ENCODE measurements at regions not wholly inside any gene's neighbourhood (a gene's known extent, or its start where the extent isn't known, plus 50 kb on each side); places are given as distances from the start of the nearest gene placed in this dataset.
A peak's percentile ranks its signal among the peaks of the same experiment; 100 is the strongest.

DNA sequence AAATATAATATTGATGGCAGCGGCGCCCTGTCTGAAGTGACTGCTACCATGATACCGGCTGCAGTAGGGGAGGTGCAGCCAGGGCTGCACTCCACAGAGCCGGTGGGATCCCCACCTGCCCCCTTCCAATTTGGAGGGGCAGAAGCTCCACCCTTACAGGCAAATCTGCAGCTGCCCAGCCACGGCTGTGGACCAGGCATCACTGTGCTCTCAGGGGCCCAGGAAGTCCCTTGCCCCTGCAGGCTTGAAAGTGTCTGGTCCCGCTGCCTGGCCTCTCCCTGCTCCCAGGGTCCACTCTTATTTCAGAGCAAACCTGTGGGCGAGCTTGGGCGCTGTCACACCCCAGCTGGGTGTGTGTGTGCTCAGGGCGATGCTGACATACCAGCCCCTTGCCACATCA lies 172.7 kb upstream of the SMIM30 start:
- WGBS: 79% methylated on average over 9 of the region's 9 CpGs
- Histone ChIP-seq H3K27me3 (ENCODE audit: control insufficient read depth in 4 of 4, insufficient read depth in 4 of 4, low read length in 3 of 4) (no peaks in the 10 kb centered on the region), H3K27ac (ENCODE audit: low read depth in 1 of 2, low read length in 2 of 2) (no peak overlapping the region), H3K9ac (ENCODE audit: low read depth in 1 of 2, low read length in 2 of 2) (no peak overlapping the region), H3K9me3 (ENCODE audit: control insufficient read depth in 4 of 4, low read length in 3 of 4) (no peaks in the 10 kb centered on the region), H3K36me3 (ENCODE audit: control insufficient read depth in 4 of 4, insufficient read depth in 3 of 4, low read depth in 1 of 4, low read length in 3 of 4) (no peaks in the 10 kb centered on the region), H3K4me1 (ENCODE audit: control insufficient read depth in 4 of 4, insufficient read depth in 4 of 4, low read length in 3 of 4) (no peaks in the 10 kb centered on the region), H3K4me3 (ENCODE audit: low read depth in 1 of 3, low read length in 3 of 3) (no peak overlapping the region)
- no peak for DNase-seq (ENCODE audit: low spot score)
- TF ChIP-seq RXRA (IDR thresholded peaks at IDR 0.05) (no peak), TAF1 (conservative IDR thresholded peaks at IDR 0.05) (no peak), RAD21 (IDR thresholded peaks at IDR 0.05) (no peak), FOXA2 (IDR thresholded peaks at IDR 0.05) (no peak), SP1 (IDR thresholded peaks at IDR 0.05) (no peak), HNF4A (conservative IDR thresholded peaks at IDR 0.05) (no peak), GABPA (IDR thresholded peaks at IDR 0.05 in 1 of 2, conservative IDR thresholded peaks at IDR 0.05 in 1 of 2) (no peak), NR2F2 (IDR thresholded peaks at IDR 0.05) (no peak), FOXA1 (IDR thresholded peaks at IDR 0.05) (no peak)
- TF ChIP-seq, protein P1, sequence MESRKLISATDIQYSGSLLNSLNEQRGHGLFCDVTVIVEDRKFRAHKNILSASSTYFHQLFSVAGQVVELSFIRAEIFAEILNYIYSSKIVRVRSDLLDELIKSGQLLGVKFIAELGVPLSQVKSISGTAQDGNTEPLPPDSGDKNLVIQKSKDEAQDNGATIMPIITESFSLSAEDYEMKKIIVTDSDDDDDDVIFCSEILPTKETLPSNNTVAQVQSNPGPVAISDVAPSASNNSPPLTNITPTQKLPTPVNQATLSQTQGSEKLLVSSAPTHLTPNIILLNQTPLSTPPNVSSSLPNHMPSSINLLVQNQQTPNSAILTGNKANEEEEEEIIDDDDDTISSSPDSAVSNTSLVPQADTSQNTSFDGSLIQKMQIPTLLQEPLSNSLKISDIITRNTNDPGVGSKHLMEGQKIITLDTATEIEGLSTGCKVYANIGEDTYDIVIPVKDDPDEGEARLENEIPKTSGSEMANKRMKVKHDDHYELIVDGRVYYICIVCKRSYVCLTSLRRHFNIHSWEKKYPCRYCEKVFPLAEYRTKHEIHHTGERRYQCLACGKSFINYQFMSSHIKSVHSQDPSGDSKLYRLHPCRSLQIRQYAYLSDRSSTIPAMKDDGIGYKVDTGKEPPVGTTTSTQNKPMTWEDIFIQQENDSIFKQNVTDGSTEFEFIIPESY (IDR thresholded peaks at IDR 0.05): no peak
- TF ChIP-seq, protein P2, sequence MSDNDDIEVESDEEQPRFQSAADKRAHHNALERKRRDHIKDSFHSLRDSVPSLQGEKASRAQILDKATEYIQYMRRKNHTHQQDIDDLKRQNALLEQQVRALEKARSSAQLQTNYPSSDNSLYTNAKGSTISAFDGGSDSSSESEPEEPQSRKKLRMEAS (IDR thresholded peaks at IDR 0.05): no peak
- TF ChIP-seq, protein P3, sequence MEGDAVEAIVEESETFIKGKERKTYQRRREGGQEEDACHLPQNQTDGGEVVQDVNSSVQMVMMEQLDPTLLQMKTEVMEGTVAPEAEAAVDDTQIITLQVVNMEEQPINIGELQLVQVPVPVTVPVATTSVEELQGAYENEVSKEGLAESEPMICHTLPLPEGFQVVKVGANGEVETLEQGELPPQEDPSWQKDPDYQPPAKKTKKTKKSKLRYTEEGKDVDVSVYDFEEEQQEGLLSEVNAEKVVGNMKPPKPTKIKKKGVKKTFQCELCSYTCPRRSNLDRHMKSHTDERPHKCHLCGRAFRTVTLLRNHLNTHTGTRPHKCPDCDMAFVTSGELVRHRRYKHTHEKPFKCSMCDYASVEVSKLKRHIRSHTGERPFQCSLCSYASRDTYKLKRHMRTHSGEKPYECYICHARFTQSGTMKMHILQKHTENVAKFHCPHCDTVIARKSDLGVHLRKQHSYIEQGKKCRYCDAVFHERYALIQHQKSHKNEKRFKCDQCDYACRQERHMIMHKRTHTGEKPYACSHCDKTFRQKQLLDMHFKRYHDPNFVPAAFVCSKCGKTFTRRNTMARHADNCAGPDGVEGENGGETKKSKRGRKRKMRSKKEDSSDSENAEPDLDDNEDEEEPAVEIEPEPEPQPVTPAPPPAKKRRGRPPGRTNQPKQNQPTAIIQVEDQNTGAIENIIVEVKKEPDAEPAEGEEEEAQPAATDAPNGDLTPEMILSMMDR (IDR thresholded peaks at IDR 0.05; ENCODE audit: low read depth, low read length, missing input control): no peak
- TF ChIP-seq, protein P4, sequence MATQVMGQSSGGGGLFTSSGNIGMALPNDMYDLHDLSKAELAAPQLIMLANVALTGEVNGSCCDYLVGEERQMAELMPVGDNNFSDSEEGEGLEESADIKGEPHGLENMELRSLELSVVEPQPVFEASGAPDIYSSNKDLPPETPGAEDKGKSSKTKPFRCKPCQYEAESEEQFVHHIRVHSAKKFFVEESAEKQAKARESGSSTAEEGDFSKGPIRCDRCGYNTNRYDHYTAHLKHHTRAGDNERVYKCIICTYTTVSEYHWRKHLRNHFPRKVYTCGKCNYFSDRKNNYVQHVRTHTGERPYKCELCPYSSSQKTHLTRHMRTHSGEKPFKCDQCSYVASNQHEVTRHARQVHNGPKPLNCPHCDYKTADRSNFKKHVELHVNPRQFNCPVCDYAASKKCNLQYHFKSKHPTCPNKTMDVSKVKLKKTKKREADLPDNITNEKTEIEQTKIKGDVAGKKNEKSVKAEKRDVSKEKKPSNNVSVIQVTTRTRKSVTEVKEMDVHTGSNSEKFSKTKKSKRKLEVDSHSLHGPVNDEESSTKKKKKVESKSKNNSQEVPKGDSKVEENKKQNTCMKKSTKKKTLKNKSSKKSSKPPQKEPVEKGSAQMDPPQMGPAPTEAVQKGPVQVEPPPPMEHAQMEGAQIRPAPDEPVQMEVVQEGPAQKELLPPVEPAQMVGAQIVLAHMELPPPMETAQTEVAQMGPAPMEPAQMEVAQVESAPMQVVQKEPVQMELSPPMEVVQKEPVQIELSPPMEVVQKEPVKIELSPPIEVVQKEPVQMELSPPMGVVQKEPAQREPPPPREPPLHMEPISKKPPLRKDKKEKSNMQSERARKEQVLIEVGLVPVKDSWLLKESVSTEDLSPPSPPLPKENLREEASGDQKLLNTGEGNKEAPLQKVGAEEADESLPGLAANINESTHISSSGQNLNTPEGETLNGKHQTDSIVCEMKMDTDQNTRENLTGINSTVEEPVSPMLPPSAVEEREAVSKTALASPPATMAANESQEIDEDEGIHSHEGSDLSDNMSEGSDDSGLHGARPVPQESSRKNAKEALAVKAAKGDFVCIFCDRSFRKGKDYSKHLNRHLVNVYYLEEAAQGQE (IDR thresholded peaks at IDR 0.05): no peak

DNA sequence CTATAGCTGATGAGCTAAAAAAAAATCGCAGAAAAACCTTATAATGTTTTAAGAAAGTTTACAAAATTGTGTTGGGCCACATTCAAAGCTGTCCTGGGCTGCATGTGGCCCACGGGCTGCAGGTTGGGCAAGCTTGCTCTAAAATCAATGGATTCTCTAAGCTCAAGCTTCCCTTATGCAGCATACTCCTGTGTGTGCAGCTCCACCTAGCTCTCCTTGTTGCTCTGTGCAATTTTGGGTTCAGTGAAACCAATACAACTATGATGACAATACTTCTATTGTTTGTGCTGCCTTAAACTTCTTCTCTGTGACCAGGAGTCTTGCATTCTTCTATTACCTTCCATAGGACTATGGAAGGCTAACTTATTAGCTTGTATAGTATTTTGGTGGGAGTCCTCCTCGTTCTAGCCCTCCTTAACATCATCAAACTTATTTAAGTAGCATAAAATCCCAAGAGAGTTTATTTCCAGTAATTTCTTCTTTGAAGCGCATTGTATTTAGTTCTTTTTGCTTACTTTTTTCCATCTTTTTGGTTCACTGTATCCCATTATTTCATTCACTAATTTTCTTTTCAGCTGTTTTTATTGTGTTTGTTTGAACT lies 170.9 kb upstream of the SMIM30 start:
- DNase-seq (ENCODE audit: low spot score): no peak
- Histone ChIP-seq H3K27me3 (ENCODE audit: control insufficient read depth in 4 of 4, insufficient read depth in 4 of 4, low read length in 3 of 4) (no peaks in the 10 kb centered on the region), H3K36me3 (ENCODE audit: control insufficient read depth in 4 of 4, insufficient read depth in 3 of 4, low read depth in 1 of 4, low read length in 3 of 4) (no peaks in the 10 kb centered on the region), H3K4me3 (ENCODE audit: low read depth in 1 of 3, low read length in 3 of 3) (no peak overlapping the region), H3K9ac (ENCODE audit: low read depth in 1 of 2, low read length in 2 of 2) (no peak overlapping the region), H3K27ac (ENCODE audit: low read depth in 1 of 2, low read length in 2 of 2) (no peak overlapping the region), H3K9me3 (ENCODE audit: control insufficient read depth in 4 of 4, low read length in 3 of 4) (no peaks in the 10 kb centered on the region), H3K4me1 (ENCODE audit: control insufficient read depth in 4 of 4, insufficient read depth in 4 of 4, low read length in 3 of 4) (no peaks in the 10 kb centered on the region)
- 39% methylated on average over 4 of the region's 4 CpGs for WGBS
- TF ChIP-seq, protein P3 (IDR thresholded peaks at IDR 0.05; ENCODE audit: low read depth, low read length, missing input control): peak; percentile 3
- TF ChIP-seq HNF4G (IDR thresholded peaks at IDR 0.05): no peak
- peak; percentile 51 to 54 for TF ChIP-seq RAD21 (IDR thresholded peaks at IDR 0.05)

All from liver (tissue), 8 donors.